Right lobe of liver (tissue), 4 donors: ENCODE measurements at regions not wholly inside any gene's neighbourhood (a gene's known extent, or its start where the extent isn't known, plus 50 kb on each side); places are given as distances from the start of the nearest gene placed in this dataset.

ENCODE experiments used
- CTCF ChIP-seq, 4 donors: fragments of 200-600 bp in 3 of 4; fragments of 450-650 bp in 1 of 4; IDR thresholded peaks; one replicate each; pipeline versions ENCODE4 v1.5.1 to v1.8.0; 2016 to 2022; ENCODE audit warnings: antibody characterized with exemption in 4 of 4, mild to moderate bottlenecking in 2 of 4
- POLR2A ChIP-seq: fragments of 450-650 bp; IDR thresholded peaks from one replicate; pipeline ENCODE4 v1.6.1; 2017; ENCODE audit warnings: antibody characterized with exemption, mild to moderate bottlenecking
- donor health status: DM: no; HTN: no; CAD: no.
- donor health status: DM: no; HTN: no; CAD: no.
- donor health status: DM: no; HTN: yes; CAD: no.

GRCh38 chr16:26700250-26700649 lies 366.5 kb upstream of the C16orf82 start:
- TF ChIP-seq CTCF (IDR thresholded peaks at IDR 0.05) (no peak), POLR2A (no peak)
